ENCODE measurements at regions not wholly inside any gene's neighbourhood (a gene's known extent, or its start where the extent isn't known, plus 50 kb on each side); places are given as distances from the start of the nearest gene placed in this dataset.

DNA sequence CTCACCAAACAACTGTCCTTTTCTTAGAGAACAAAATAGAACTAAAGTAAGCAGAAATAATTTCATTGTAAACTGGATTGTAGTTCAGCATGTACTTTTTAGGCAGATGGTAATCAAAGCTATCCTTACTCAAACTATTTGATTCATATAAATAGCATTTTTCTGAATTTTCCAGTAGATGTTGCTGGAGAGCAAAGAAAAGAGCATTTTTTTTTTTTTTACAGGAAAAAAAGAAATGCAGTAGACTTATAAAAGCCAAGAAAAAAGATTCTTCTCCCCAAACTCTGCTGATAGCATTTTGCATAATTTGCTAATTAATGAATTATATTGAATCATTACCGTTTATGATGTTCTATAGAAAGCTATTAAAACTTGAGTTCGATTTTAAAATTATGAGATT is 715.3 kb upstream of the WWC1 start:
- Histone ChIP-seq H3K4me3 (ENCODE audit: low read length in 2 of 2) (no peak overlapping the region), H3K27ac (ENCODE audit: low read length) (no peak overlapping the region), H3K4me1 (ENCODE audit: control insufficient read depth, insufficient read depth, low read length) (no peaks in the 10 kb centered on the region), H3K9me3 (ENCODE audit: control insufficient read depth in 2 of 2, low read length in 2 of 2) (no peaks in the 10 kb centered on the region), H3K9ac (ENCODE audit: low read length in 2 of 2) (no peak overlapping the region), H3K36me3 (ENCODE audit: control insufficient read depth in 2 of 2, insufficient read depth in 2 of 2, low read length in 2 of 2) (no peaks in the 10 kb centered on the region), H3K27me3 (ENCODE audit: control insufficient read depth in 1 of 2, insufficient read depth in 2 of 2, low read length in 2 of 2) (peaks cover 15 to 24% of the 10 kb centered on the region in 2 donors)

DNA sequence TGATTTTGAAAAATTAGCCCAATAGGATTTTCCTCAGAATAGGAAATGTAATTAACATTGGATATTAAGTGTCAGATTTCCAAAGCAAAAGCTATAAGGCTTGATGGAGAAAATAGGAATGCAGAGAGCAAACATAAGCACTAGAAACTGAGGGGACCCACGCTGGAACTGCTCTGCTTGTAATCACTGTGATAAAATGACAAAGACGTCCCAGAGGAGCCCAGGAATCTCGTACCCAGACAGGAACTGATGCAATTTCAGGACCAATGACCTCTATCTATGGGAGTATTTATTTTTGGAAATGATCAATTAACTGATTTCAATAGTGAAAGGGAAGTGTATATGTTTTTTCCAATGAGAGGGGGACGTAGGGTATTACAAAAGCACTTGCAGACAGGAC is 714.5 kb upstream of the WWC1 start:
- no peaks in the 10 kb centered on the region for H3K9me3 ChIP-seq (ENCODE audit: control insufficient read depth in 2 of 2, low read length in 2 of 2)
- no peak overlapping the region for H3K4me3 ChIP-seq (ENCODE audit: low read length in 2 of 2)
- H3K9ac ChIP-seq (ENCODE audit: low read length in 2 of 2) = no peak overlapping the region
- no peak overlapping the region for H3K27ac ChIP-seq (ENCODE audit: low read length)
- H3K27me3 ChIP-seq (ENCODE audit: control insufficient read depth in 1 of 2, insufficient read depth in 2 of 2, low read length in 2 of 2) = peaks cover 15 to 24% of the 10 kb centered on the region in 2 donors
- H3K36me3 ChIP-seq (ENCODE audit: control insufficient read depth in 2 of 2, insufficient read depth in 2 of 2, low read length in 2 of 2) = no peaks in the 10 kb centered on the region
- no peaks in the 10 kb centered on the region for H3K4me1 ChIP-seq (ENCODE audit: control insufficient read depth, insufficient read depth, low read length)

GRCh38 chr5:167577616-167578015 is 713.8 kb upstream of the WWC1 start:
- Histone ChIP-seq H3K4me1 (ENCODE audit: control insufficient read depth, insufficient read depth, low read length) (no peaks in the 10 kb centered on the region), H3K4me3 (ENCODE audit: low read length in 2 of 2) (no peak overlapping the region), H3K27ac (ENCODE audit: low read length) (no peak overlapping the region), H3K27me3 (ENCODE audit: control insufficient read depth in 1 of 2, insufficient read depth in 2 of 2, low read length in 2 of 2) (peaks cover 15 to 20% of the 10 kb centered on the region in 2 donors), H3K9me3 (ENCODE audit: control insufficient read depth in 2 of 2, low read length in 2 of 2) (no peaks in the 10 kb centered on the region), H3K9ac (ENCODE audit: low read length in 2 of 2) (no peak overlapping the region), H3K36me3 (ENCODE audit: control insufficient read depth in 2 of 2, insufficient read depth in 2 of 2, low read length in 2 of 2) (no peaks in the 10 kb centered on the region)

- Histone ChIP-seq H3K27me3 (ENCODE audit: control insufficient read depth in 1 of 2, insufficient read depth in 2 of 2, low read length in 2 of 2) (peaks cover 15 to 18% of the 10 kb centered on the region in 2 donors), H3K9me3 (ENCODE audit: control insufficient read depth in 2 of 2, low read length in 2 of 2) (no peaks in the 10 kb centered on the region)
These were observed 712.3 kb upstream of the WWC1 start for GRCh38 chr5:167578977-167579692.

GRCh38 chr5:167579693-167580055 is 711.8 kb upstream of the WWC1 start:
- H3K4me3 ChIP-seq (ENCODE audit: low read length in 2 of 2) = no peak overlapping the region
- no peaks in the 10 kb centered on the region for H3K9me3 ChIP-seq (ENCODE audit: control insufficient read depth in 2 of 2, low read length in 2 of 2)
- peaks cover 11 to 13% of the 10 kb centered on the region in 2 donors for H3K27me3 ChIP-seq (ENCODE audit: control insufficient read depth in 1 of 2, insufficient read depth in 2 of 2, low read length in 2 of 2)
- no peak overlapping the region for H3K27ac ChIP-seq (ENCODE audit: low read length)
- H3K36me3 ChIP-seq (ENCODE audit: control insufficient read depth in 2 of 2, insufficient read depth in 2 of 2, low read length in 2 of 2) = no peaks in the 10 kb centered on the region
- no peaks in the 10 kb centered on the region for H3K4me1 ChIP-seq (ENCODE audit: control insufficient read depth, insufficient read depth, low read length)
- no peak overlapping the region for H3K9ac ChIP-seq (ENCODE audit: low read length in 2 of 2)

More at GRCh38 chr5:167578977-167579692, 712.3 kb upstream of the WWC1 start:
- Histone ChIP-seq H3K27ac (ENCODE audit: low read length) (no peak overlapping the region), H3K9ac (ENCODE audit: low read length in 2 of 2) (no peak overlapping the region), H3K36me3 (ENCODE audit: control insufficient read depth in 2 of 2, insufficient read depth in 2 of 2, low read length in 2 of 2) (no peaks in the 10 kb centered on the region), H3K4me1 (ENCODE audit: control insufficient read depth, insufficient read depth, low read length) (no peaks in the 10 kb centered on the region), H3K4me3 (ENCODE audit: low read length in 2 of 2) (no peak overlapping the region)

DNA sequence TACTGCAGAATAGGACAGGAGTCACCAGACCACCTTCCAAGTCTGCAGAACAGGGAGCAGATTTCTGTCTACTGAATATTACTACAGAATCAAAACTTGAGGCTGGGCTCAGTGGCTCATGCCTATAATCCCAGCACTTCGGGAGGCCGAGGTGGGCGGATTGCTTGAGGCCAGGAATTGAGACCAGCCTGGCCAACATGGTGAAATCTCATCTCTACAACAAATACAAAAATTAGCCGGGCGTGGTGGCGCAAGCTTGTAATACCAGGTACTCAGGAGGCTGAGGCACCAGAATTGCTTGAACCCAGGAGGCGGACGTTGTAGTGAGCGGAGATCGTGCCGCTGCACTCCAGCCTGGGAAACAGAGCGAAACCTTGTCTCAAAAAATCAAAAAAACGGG is 710.8 kb upstream of the WWC1 start:
- H3K36me3 ChIP-seq (ENCODE audit: control insufficient read depth in 2 of 2, insufficient read depth in 2 of 2, low read length in 2 of 2) = no peaks in the 10 kb centered on the region
- no peaks in the 10 kb centered on the region for H3K4me1 ChIP-seq (ENCODE audit: control insufficient read depth, insufficient read depth, low read length)
- H3K27ac ChIP-seq (ENCODE audit: low read length) = no peak overlapping the region
- peaks cover 3 to 6% of the 10 kb centered on the region in 2 donors for H3K27me3 ChIP-seq (ENCODE audit: control insufficient read depth in 1 of 2, insufficient read depth in 2 of 2, low read length in 2 of 2)
- H3K9ac ChIP-seq (ENCODE audit: low read length in 2 of 2) = no peak overlapping the region
- H3K4me3 ChIP-seq (ENCODE audit: low read length in 2 of 2) = no peak overlapping the region
- no peaks in the 10 kb centered on the region for H3K9me3 ChIP-seq (ENCODE audit: control insufficient read depth in 2 of 2, low read length in 2 of 2)

DNA sequence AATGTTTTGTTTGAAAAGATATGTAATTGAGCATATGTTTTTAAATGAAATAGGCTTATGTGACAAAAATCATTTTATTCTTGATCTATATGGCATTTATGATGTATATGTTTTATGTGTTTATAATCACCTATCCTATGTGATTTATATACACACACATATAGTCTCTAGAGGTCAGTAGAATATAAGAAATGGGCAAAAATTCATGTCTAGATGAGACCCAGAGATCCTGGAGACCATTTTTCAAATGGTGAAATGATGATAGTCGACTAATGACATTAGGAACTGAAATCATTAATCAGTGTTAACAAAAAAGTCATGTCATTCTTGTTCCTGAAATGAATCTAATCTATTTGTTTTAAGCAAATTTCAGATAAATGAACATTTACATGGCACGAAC is 709.2 kb upstream of the WWC1 start:
- H3K9me3 ChIP-seq (ENCODE audit: control insufficient read depth in 2 of 2, low read length in 2 of 2) = no peaks in the 10 kb centered on the region
- peaks cover 0 to 3% of the 10 kb centered on the region in 2 donors for H3K27me3 ChIP-seq (ENCODE audit: control insufficient read depth in 1 of 2, insufficient read depth in 2 of 2, low read length in 2 of 2)
- no peak overlapping the region for H3K4me3 ChIP-seq (ENCODE audit: low read length in 2 of 2)
- H3K36me3 ChIP-seq (ENCODE audit: control insufficient read depth in 2 of 2, insufficient read depth in 2 of 2, low read length in 2 of 2) = no peaks in the 10 kb centered on the region
- no peak overlapping the region for H3K27ac ChIP-seq (ENCODE audit: low read length)
- no peaks in the 10 kb centered on the region for H3K4me1 ChIP-seq (ENCODE audit: control insufficient read depth, insufficient read depth, low read length)
- no peak overlapping the region for H3K9ac ChIP-seq (ENCODE audit: low read length in 2 of 2)

DNA sequence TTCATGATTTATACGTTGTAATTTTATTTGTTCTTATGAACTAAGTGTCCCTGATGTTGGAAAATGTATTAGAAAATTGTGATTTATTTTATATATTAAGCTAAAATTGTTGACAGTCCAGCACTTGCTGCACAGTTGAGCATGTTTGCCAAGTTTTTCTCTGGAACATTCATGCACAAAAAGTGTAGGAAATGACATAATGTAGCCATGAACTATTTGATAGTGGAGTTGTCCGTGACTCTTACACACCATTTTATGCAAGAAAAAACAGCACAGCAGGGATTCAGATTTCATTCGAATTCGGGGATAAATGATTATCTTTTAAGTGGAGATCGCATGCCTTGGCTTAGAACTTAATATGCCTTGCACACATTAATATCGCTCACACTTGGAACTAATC is 708.6 kb upstream of the WWC1 start:
- no peak overlapping the region for H3K27ac ChIP-seq (ENCODE audit: low read length)
- H3K36me3 ChIP-seq (ENCODE audit: control insufficient read depth in 2 of 2, insufficient read depth in 2 of 2, low read length in 2 of 2) = no peaks in the 10 kb centered on the region
- no peaks in the 10 kb centered on the region for H3K9me3 ChIP-seq (ENCODE audit: control insufficient read depth in 2 of 2, low read length in 2 of 2)
- H3K9ac ChIP-seq (ENCODE audit: low read length in 2 of 2) = no peak overlapping the region
- no peaks in the 10 kb centered on the region for H3K4me1 ChIP-seq (ENCODE audit: control insufficient read depth, insufficient read depth, low read length)
- H3K4me3 ChIP-seq (ENCODE audit: low read length in 2 of 2) = no peak overlapping the region
- H3K27me3 ChIP-seq (ENCODE audit: control insufficient read depth in 1 of 2, insufficient read depth in 2 of 2, low read length in 2 of 2) = peaks cover 0 to 3% of the 10 kb centered on the region in 2 donors

GRCh38 chr5:167585184-167585583 is 706.3 kb upstream of the WWC1 start:
- Histone ChIP-seq H3K27ac (ENCODE audit: low read length) (no peak overlapping the region), H3K9ac (ENCODE audit: low read length in 2 of 2) (no peak overlapping the region), H3K9me3 (ENCODE audit: control insufficient read depth in 2 of 2, low read length in 2 of 2) (no peaks in the 10 kb centered on the region), H3K27me3 (ENCODE audit: control insufficient read depth in 1 of 2, insufficient read depth in 2 of 2, low read length in 2 of 2) (no peaks in the 10 kb centered on the region), H3K4me1 (ENCODE audit: control insufficient read depth, insufficient read depth, low read length) (no peaks in the 10 kb centered on the region), H3K4me3 (ENCODE audit: low read length in 2 of 2) (no peak overlapping the region), H3K36me3 (ENCODE audit: control insufficient read depth in 2 of 2, insufficient read depth in 2 of 2, low read length in 2 of 2) (no peaks in the 10 kb centered on the region)

GRCh38 chr5:167587772-167588437 is 703.5 kb upstream of the WWC1 start:
- Histone ChIP-seq H3K27ac (ENCODE audit: low read length) (no peak overlapping the region), H3K9me3 (ENCODE audit: control insufficient read depth in 2 of 2, low read length in 2 of 2) (no peaks in the 10 kb centered on the region), H3K27me3 (ENCODE audit: control insufficient read depth in 1 of 2, insufficient read depth in 2 of 2, low read length in 2 of 2) (no peaks in the 10 kb centered on the region), H3K36me3 (ENCODE audit: control insufficient read depth in 2 of 2, insufficient read depth in 2 of 2, low read length in 2 of 2) (no peaks in the 10 kb centered on the region), H3K9ac (ENCODE audit: low read length in 2 of 2) (no peak overlapping the region), H3K4me1 (ENCODE audit: control insufficient read depth, insufficient read depth, low read length) (no peaks in the 10 kb centered on the region), H3K4me3 (ENCODE audit: low read length in 2 of 2) (no peak overlapping the region)

GRCh38 chr5:167592114-167592513 is 699.3 kb upstream of the WWC1 start:
- Histone ChIP-seq H3K4me1 (ENCODE audit: control insufficient read depth, insufficient read depth, low read length) (no peaks in the 10 kb centered on the region), H3K9ac (ENCODE audit: low read length in 2 of 2) (no peak overlapping the region), H3K27ac (ENCODE audit: low read length) (no peak overlapping the region), H3K9me3 (ENCODE audit: control insufficient read depth in 2 of 2, low read length in 2 of 2) (no peaks in the 10 kb centered on the region), H3K4me3 (ENCODE audit: low read length in 2 of 2) (no peak overlapping the region), H3K27me3 (ENCODE audit: control insufficient read depth in 1 of 2, insufficient read depth in 2 of 2, low read length in 2 of 2) (no peaks in the 10 kb centered on the region), H3K36me3 (ENCODE audit: control insufficient read depth in 2 of 2, insufficient read depth in 2 of 2, low read length in 2 of 2) (no peaks in the 10 kb centered on the region)

Data from stomach smooth muscle (tissue), 2 donors.